HG03354 (cell line): ENCODE measurements at regions not wholly inside any gene's neighbourhood (a gene's known extent, or its start where the extent isn't known, plus 50 kb on each side); places are given as distances from the start of the nearest gene placed in this dataset.

Source experiments
- ATAC-seq: cut with Tn5 transposase; IDR thresholded peaks from one replicate; pipeline ENCODE4 v1.9.1; 2021; ENCODE audit warnings: mild to moderate bottlenecking; ENCODE audit not compliant: unreplicated experiment, poor library complexity, severe bottlenecking

- ATAC-seq = no peak
These were observed 566.1 kb downstream of the BRD1 start for GRCh38 chr22:49261616-49262015.

GRCh38 chr22:49260681-49261580 is 566.7 kb downstream of the BRD1 start:
- no peak for ATAC-seq

DNA sequence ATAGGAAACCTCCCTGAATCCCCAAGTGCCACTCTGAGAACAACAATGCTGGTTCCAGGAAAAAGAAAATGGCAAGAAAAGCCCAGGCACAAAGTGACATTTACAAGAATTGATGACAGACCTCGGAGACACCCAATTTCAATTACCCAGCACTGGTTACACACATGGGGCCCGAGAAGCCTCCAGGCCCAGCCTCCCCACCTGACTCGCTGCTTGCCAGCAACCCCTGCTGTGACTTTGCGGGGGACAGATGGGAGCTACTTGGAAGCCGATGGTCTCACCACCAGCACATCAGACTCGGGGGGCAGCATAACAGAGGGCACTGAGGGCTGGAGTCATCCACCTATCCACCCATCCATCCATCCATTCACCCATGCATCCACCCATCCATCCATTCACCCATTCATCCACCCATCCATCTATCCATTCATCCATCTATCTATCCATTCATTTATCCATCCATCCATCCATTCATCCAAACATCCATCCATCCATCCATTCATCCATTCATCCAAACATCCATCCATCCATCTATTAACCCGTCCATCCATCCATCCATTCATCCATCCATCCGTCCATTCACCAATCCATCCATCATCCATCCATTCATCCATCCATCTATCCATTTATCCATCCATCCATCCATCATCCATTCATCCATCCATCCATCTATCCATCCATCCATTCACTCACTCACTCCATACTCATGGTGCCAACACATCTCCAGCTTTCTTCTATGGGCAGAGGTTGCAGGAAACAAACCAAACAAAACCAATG is 567.6 kb downstream of the BRD1 start:
- no peak for ATAC-seq

DNA sequence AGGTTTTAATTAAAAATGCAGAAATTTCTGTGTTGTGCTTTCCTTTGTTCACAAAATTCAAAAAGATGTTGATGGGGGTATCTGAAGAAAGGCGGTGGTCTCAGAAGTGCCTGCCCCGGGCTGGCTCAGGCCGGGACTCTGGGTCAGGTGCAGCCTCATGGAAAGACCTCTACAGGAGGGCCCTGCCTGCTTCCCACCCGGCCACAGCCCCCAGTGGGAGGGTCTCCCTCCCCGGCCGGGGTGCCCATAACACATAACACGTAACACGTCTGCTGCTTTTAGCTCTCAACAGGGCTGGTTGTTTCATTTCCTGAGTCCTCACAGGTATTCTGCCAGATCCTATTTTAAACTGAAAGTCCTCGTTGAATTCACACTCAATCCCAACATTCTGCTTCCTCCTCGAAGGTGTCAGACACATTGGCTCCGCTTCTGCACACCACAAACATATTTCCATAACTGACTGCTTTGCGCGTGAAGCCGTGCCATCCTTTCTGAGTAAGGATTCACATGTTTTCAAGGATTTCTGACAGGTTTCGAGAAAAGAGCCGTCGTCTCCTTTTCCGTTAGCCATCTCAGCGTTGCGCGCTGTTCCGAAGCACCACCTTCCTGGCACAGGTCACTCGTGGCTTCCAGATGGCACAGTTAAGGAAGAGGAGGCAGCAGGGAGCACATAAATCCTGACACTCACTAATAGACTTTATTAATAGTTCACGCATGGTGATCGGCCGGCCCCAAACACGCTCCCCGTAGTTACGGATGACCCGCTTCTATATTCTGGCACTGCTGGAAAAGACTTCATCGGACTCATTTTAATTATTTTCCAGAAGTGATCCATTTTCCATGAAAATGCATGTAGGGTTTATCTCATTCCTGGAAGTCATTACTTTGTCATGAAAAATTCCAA is 569.3 kb downstream of the BRD1 start:
- no peak for ATAC-seq

- ATAC-seq = no peak
These were observed 570.1 kb downstream of the BRD1 start for GRCh38 chr22:49257551-49257961.

- no peak for ATAC-seq
These were observed 571.8 kb downstream of the BRD1 start for GRCh38 chr22:49255741-49256318.

DNA sequence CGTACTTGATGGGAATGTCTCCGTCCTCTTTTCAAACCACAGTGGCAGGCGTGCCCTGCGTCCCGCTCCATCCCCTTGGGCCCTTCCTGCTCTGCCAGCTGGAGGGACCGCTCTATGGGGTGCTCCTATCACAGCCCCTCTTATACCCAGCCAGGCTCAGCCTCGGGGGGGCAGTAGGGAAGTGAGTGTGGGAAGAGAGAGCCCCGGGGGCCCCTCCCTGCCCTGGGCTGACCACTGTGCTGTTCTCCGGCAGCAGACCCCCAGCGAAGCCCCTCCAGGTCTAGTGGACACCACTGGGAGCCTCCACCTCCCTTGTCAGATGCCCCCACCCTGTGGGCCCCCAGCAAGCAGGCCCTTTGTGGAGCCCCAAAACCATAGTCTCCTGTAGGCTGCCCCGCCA is 572.5 kb downstream of the BRD1 start:
- no peak for ATAC-seq

- ATAC-seq = no peak
These were observed 574.0 kb downstream of the BRD1 start for GRCh38 chr22:49253656-49254055.

DNA sequence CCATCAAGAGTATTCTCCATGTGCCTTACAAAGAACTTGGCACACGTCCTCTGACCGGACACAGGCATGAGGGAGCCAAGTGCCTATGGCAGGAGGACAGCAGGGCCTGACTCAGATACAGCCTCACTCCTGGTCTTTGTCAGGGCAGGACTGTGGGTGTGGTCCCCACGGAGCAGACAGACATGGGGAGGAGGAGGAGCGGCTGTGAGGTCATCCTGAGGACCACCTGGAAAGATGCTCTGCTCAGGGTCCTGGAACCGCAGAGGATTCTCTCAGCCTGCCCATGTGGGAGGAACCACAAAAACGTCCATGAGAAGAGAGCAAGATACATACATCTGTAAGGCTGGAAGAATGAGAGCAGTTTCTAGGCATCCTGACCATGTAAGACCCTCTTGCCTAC is 576.3 kb downstream of the BRD1 start:
- no peak for ATAC-seq

- no peak for ATAC-seq
These were observed 580.3 kb downstream of the BRD1 start for GRCh38 chr22:49247194-49247924.

GRCh38 chr22:49244466-49245420 is 582.9 kb downstream of the BRD1 start:
- no peak for ATAC-seq

GRCh38 chr22:49243965-49244364 is 583.7 kb downstream of the BRD1 start:
- no peak for ATAC-seq

- ATAC-seq = no peak
These were observed 584.3 kb downstream of the BRD1 start for GRCh38 chr22:49243335-49243734.

- no peak for ATAC-seq
These were observed 585.2 kb downstream of the BRD1 start for GRCh38 chr22:49242480-49242879.

- ATAC-seq = no peak
These were observed 586.4 kb downstream of the BRD1 start for GRCh38 chr22:49241174-49241851.

DNA sequence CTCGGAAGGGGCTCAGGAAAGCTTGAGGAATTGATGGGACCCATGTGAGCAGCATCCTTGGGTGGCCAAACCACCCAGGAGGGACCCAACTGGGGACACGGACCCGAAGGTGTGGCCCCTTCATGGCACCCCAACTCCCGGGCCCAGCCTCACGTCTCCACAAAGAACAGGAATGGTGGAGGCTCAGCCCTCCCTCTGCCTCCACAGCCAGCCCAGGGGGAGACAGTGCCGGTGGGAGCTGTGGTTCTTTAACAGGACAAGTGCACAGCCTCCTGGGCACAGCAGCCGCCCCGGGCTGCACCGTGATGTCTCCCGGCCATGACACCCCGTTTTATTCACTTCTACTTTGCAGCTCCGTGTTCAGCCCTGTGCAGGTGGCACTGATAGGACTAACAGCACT is 587.2 kb downstream of the BRD1 start:
- no peak for ATAC-seq

DNA sequence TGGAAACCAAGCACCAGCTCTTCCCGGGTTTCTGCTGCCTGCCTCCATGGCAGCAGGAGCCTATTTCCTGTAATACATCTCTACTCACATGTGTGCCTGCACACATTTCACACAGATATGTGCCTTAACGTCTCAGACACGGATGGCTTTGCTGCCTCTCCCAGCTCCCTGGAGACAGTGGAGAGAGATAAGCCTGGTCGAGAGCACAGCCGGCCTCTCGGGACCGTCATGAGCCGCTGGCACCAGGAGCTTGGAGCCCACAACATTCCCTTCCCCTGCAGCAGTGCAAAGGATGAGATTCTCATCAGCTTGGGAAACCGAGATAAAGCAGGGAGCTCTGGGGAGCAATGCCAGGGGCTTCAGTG is 587.7 kb downstream of the BRD1 start:
- ATAC-seq = no peak
